H1 (cell line): ENCODE measurements at regions not wholly inside any gene's neighbourhood (a gene's known extent, or its start where the extent isn't known, plus 50 kb on each side); places are given as distances from the start of the nearest gene placed in this dataset.

Experiments used
- CTCF ChIA-PET: fragments of 300-600 bp; sonication (Branson Sonifier 250); formaldehyde crosslinking; loops from one replicate; lab custom pipeline; 2021; ENCODE audit not compliant: partially characterized antibody; lab: Charles Lee
- POLR2A ChIA-PET: fragments of 300-600 bp; sonication (Branson Sonifier 250); formaldehyde crosslinking; loops from one replicate; lab custom pipeline; 2021; ENCODE audit warnings: inconsistent platforms; ENCODE audit not compliant: partially characterized antibody; lab: Charles Lee
- DNase-seq, 2 experiments: peaks; one replicate each; pipeline versions ENCODE4 v3.0.0 to v3.0.0-alpha.2; 2010 to 2022; ENCODE audit warnings: low spot score in 2 of 2, low read depth in 1 of 2, mixed read lengths in 1 of 2
- FAIRE-seq: peaks from 2 replicates; lab custom pipeline; 2011; peaks lifted over from hg19 to GRCh38; lab: Jason Lieb, UNC
- H2AFZ ChIP-seq: 2 replicates; pipeline ENCODE4 v1.8.1; 2012; ENCODE audit warnings: low read length, inconsistent platforms
- H2AK5ac ChIP-seq: 2 replicates; pipeline ENCODE4 v1.6.1; 2013; ENCODE audit warnings: low read depth, low read length
- H2BK120ac ChIP-seq: replicated peaks from 2 replicates; pipeline ENCODE3; 2013; ENCODE audit warnings: low read depth, low read length, inconsistent platforms
- H2BK12ac ChIP-seq: 2 replicates; pipeline ENCODE4 v1.6.1; 2013; ENCODE audit warnings: low read depth, low read length
- H2BK15ac ChIP-seq: 2 replicates; pipeline ENCODE4 v1.6.1; 2013; ENCODE audit warnings: low read length
- H2BK20ac ChIP-seq: 2 replicates; pipeline ENCODE4 v1.6.1; 2013; ENCODE audit warnings: low read length
- H2BK5ac ChIP-seq: 2 replicates; pipeline ENCODE4 v1.6.1; 2013; ENCODE audit warnings: low read depth, low read length
- H3K14ac ChIP-seq: 2 replicates; pipeline ENCODE4 v1.6.1; 2013; ENCODE audit warnings: inconsistent platforms; ENCODE audit not compliant: insufficient read length
- H3K18ac ChIP-seq: 2 replicates; pipeline ENCODE4 v1.6.1; 2013; ENCODE audit warnings: low read length; ENCODE audit errors: extremely low read depth
- H3K23ac ChIP-seq: 2 replicates; pipeline ENCODE4 v1.6.1; 2013; ENCODE audit warnings: inconsistent platforms; ENCODE audit not compliant: insufficient read length
- H3K23me2 ChIP-seq: 2 replicates; pipeline ENCODE4 v1.6.1; 2013; ENCODE audit warnings: low read depth, low read length
- H3K27ac ChIP-seq: 2 replicates; pipeline ENCODE4 v1.6.1; 2011; ENCODE audit warnings: low read depth, low read length, inconsistent platforms
- H3K27me3 ChIP-seq, 4 experiments: replicated peaks in 1 of 4; 1 replicate in 1 of 4; 2 replicates in 3 of 4; pipeline versions ENCODE4 v1.6.1 to v1.8.1; 2011 to 2013; ENCODE audit warnings: low read length in 3 of 4, mild to moderate bottlenecking in 3 of 4, inconsistent platforms in 2 of 4, mixed read lengths in 2 of 4, moderate library complexity in 1 of 4; ENCODE audit not compliant: control insufficient read depth in 3 of 4, insufficient read depth in 3 of 4; ENCODE audit errors: extremely low read depth in 1 of 4
- H3K36me3 ChIP-seq, 4 experiments: 2 replicates each; pipeline versions ENCODE4 v1.6.1 to v1.8.1; 2011 to 2013; ENCODE audit warnings: mild to moderate bottlenecking in 4 of 4, low read length in 3 of 4, moderate library complexity in 2 of 4, control low read depth in 1 of 4, inconsistent platforms in 1 of 4; ENCODE audit not compliant: insufficient read depth in 4 of 4, control insufficient read depth in 2 of 4
- H3K4ac ChIP-seq: replicated peaks from 2 replicates; pipeline ENCODE3; 2013; ENCODE audit warnings: low read length, low read depth, mixed read lengths, inconsistent platforms; ENCODE audit not compliant: insufficient read length
- H3K4me1 ChIP-seq, 4 experiments: replicated peaks in 1 of 4; 1 replicate in 1 of 4; 2 replicates in 3 of 4; pipeline versions ENCODE4 v1.6.1 to v1.8.1; 2011 to 2013; ENCODE audit warnings: low read length in 3 of 4, inconsistent platforms in 2 of 4, mixed read lengths in 1 of 4; ENCODE audit not compliant: insufficient read depth in 4 of 4, control insufficient read depth in 3 of 4
- H3K4me2 ChIP-seq, 2 experiments: 2 replicates each; pipeline versions ENCODE4 v1.6.1 to v1.8.1; 2011 to 2013; ENCODE audit warnings: low read depth in 2 of 2, low read length in 2 of 2, control low read depth in 1 of 2, inconsistent platforms in 1 of 2, mild to moderate bottlenecking in 1 of 2; ENCODE audit not compliant: insufficient read depth in 1 of 2
- H3K4me3 ChIP-seq, 4 experiments: fragments of 200-600, 300-600 bp in 1 of 4; sonication (generic), shearing (Covaris generic), sonication (Bioruptor Twin) in 1 of 4; 2 replicates each; pipeline versions ENCODE4 v1.5.1 to v1.8.1; 2011 to 2016; ENCODE audit warnings: low read length in 4 of 4, low read depth in 3 of 4, control low read depth in 2 of 4, inconsistent platforms in 2 of 4, mild to moderate bottlenecking in 2 of 4, mixed read lengths in 1 of 4, moderate library complexity in 1 of 4; ENCODE audit not compliant: insufficient read depth in 2 of 4; ENCODE audit errors: extremely low read depth in 1 of 4
- H3K56ac ChIP-seq: replicated peaks from 2 replicates; pipeline ENCODE3; 2013; ENCODE audit warnings: low read depth, mild to moderate bottlenecking, mixed read lengths, low read length, inconsistent platforms; ENCODE audit not compliant: insufficient read length
- H3K79me1 ChIP-seq: 2 replicates; pipeline ENCODE4 v1.6.1; 2013; ENCODE audit warnings: low read depth, low read length, control low read depth
- H3K79me2 ChIP-seq, 2 experiments: 2 replicates each; pipeline versions ENCODE4 v1.6.1 to v1.8.1; 2012 to 2013; ENCODE audit warnings: low read length in 2 of 2, mild to moderate bottlenecking in 2 of 2, inconsistent platforms in 1 of 2; ENCODE audit not compliant: insufficient read depth in 2 of 2, control insufficient read depth in 1 of 2
- H3K9ac ChIP-seq, 4 experiments: replicated peaks in 1 of 4; 1 replicate in 1 of 4; 2 replicates in 3 of 4; pipeline versions ENCODE4 v1.6.1 to v1.8.1; 2011 to 2013; ENCODE audit warnings: low read depth in 3 of 4, low read length in 3 of 4, control low read depth in 2 of 4, mild to moderate bottlenecking in 2 of 4, moderate library complexity in 2 of 4, inconsistent platforms in 1 of 4; ENCODE audit errors: extremely low read depth in 1 of 4
- H3K9me3 ChIP-seq, 2 experiments: 2 replicates each; pipeline versions ENCODE4 v1.6.1 to v1.8.1; 2012 to 2013; ENCODE audit warnings: mild to moderate bottlenecking in 2 of 2, moderate library complexity in 2 of 2, control low read depth in 1 of 2, inconsistent platforms in 1 of 2, low read depth in 1 of 2, low read length in 1 of 2, mixed read lengths in 1 of 2; ENCODE audit not compliant: insufficient read depth in 2 of 2
- H4K20me1 ChIP-seq, 2 experiments: replicated peaks in 1 of 2; 2 replicates each; pipeline versions ENCODE3 to v1.8.1; 2011 to 2013; ENCODE audit warnings: inconsistent platforms in 2 of 2, low read length in 2 of 2, mild to moderate bottlenecking in 1 of 2; ENCODE audit not compliant: insufficient read depth in 2 of 2, control insufficient read depth in 1 of 2
- H4K5ac ChIP-seq: 2 replicates; pipeline ENCODE4 v1.6.1; 2013; ENCODE audit warnings: low read length, low read depth, mixed read lengths, inconsistent platforms; ENCODE audit not compliant: insufficient read length
- H4K8ac ChIP-seq: 2 replicates; pipeline ENCODE4 v1.8.0; 2013; ENCODE audit warnings: mild to moderate bottlenecking, moderate library complexity, low read length, inconsistent platforms; ENCODE audit not compliant: insufficient read depth; ENCODE audit errors: extremely low read depth
- H4K91ac ChIP-seq: replicated peaks from 2 replicates; pipeline ENCODE3; 2013; ENCODE audit warnings: low read length, mixed read lengths, inconsistent platforms; ENCODE audit not compliant: insufficient read length
- HDAC2 ChIP-seq, 2 experiments: fragments of 300-600 bp in 1 of 2; sonication (generic) in 1 of 2; IDR thresholded peaks; 2 replicates each; pipeline ENCODE4 v1.6.1; 2011 to 2012; ENCODE audit warnings: low read depth in 2 of 2, low read length in 2 of 2, mild to moderate bottlenecking in 2 of 2, moderate library complexity in 2 of 2, borderline replicate concordance in 1 of 2, inconsistent platforms in 1 of 2
- JUN ChIP-seq: IDR thresholded peaks from 2 replicates; pipeline ENCODE4 v1.6.1; 2011; ENCODE audit warnings: low read depth, mild to moderate bottlenecking, improper control_type of control experiment, low read length
- PHF8 ChIP-seq: fragments of 200-600 bp; sonication (generic); conservative IDR thresholded peaks from 2 replicates; pipeline ENCODE4 v1.7.1; 2012; ENCODE audit warnings: low read depth, mild to moderate bottlenecking, inconsistent platforms, low read length, moderate library complexity
- RBBP5 ChIP-seq: IDR thresholded peaks from 2 replicates; pipeline ENCODE4 v1.7.1; 2012; ENCODE audit warnings: low read depth, mild to moderate bottlenecking, inconsistent platforms, low read length, moderate library complexity, borderline replicate concordance
- TAF1 ChIP-seq: IDR thresholded peaks from 2 replicates; pipeline ENCODE4 v1.6.1; 2011; ENCODE audit warnings: mild to moderate bottlenecking, low read depth, low read length
- WGBS, 2 experiments: shearing (Covaris generic) in 1 of 2; methylation state at CpG; one replicate each; pipeline versions ENCODE4 v1.1.6 to v1.1.7; 2013 to 2015; ENCODE audit warnings: low lambda C conversion rate in 2 of 2, mixed read lengths in 2 of 2, inconsistent platforms in 1 of 2, low coverage in 1 of 2, missing lambda C conversion rate in 1 of 2; ENCODE audit not compliant: insufficient replicate concordance in 2 of 2, insufficient coverage in 1 of 2, insufficient read length in 1 of 2; ENCODE audit errors: extremely low coverage in 1 of 2, missing lambda C conversion rate in 1 of 2; 5-methylcytosine and 5-hydroxymethylcytosine counted together

GRCh38 chr6:14885498-14885897 lies 360.4 kb upstream of the JARID2 start:
- Histone ChIP-seq H3K4me1 (peaks cover 3 to 20% (median 15%) of the 10 kb centered on the region in 4 experiments), H3K79me2 (peaks cover 3% of the 10 kb centered on the region in 2 experiments; a peak in 3 of 4 replicates), H3K4me3 (no peak overlapping the region), H2BK120ac (no peak overlapping the region), H2AFZ (no peak overlapping the region), H3K23me2 (no peaks in the 10 kb centered on the region), H4K8ac (no peak overlapping the region), H2BK20ac (no peak overlapping the region), H3K27me3 (no peaks in the 10 kb centered on the region), H3K18ac (no peak overlapping the region), H3K56ac (no peak overlapping the region), H2BK5ac (no peak overlapping the region), H3K9me3 (no peaks in the 10 kb centered on the region), H2BK15ac (no peak overlapping the region)
- DNase-seq (no peak), FAIRE-seq (no peak)
- WGBS, 2 experiments = 92% methylated on average over 5 of the region's 5 CpGs; no CpG with 5 or more reads in 1 of the 2 experiments
- TF ChIP-seq TAF1 (no peak), RBBP5 (no peak), HDAC2 (IDR thresholded peaks at IDR 0.05; ENCODE audit: borderline replicate concordance in 1 of 2, low read depth in 2 of 2, low read length in 2 of 2) (no peak), PHF8 (no peak), JUN (no peak)
- TF ChIP-seq, all 59 proteins: peak for 0
- Histone ChIP-seq H3K14ac (no peak overlapping the region), H2AK5ac (peak overlapping the region; percentile 65; the same call in 1 of the 2 replicates), H4K5ac (no peak overlapping the region), H3K4me2 (no peak overlapping the region), H3K79me1 (peaks cover 9% of the 10 kb centered on the region), H3K23ac (no peak overlapping the region), H3K27ac (no peak overlapping the region), H2BK12ac (no peak overlapping the region), H3K9ac (no peak overlapping the region), H4K20me1 (no peaks in the 10 kb centered on the region), H3K36me3 (no peaks in the 10 kb centered on the region), H4K91ac (no peak overlapping the region), H3K4ac (no peak overlapping the region)
- ChIA-PET POLR2A (interaction anchor here (0.6 to 1.2 kb wide), 2 partner anchors 22 to 253 kb away, joined by 3 to 4 read pairs; no protein-coding TSS in a partner anchor), CTCF (interaction anchor here (0.8 kb wide), 2 partner anchors 757 to 1040 kb away, joined by 3 read pairs; no protein-coding TSS in a partner anchor)
